Endothelial cell of umbilical vein (primary cell): ENCODE measurements at regions not wholly inside any gene's neighbourhood (a gene's known extent, or its start where the extent isn't known, plus 50 kb on each side); places are given as distances from the start of the nearest gene placed in this dataset.

Experiments
- BruUV-seq: library from RNA; stranded (reverse); fragments of 400-500 nt; replicated peaks from 2 replicates; lab custom pipeline; 2021; lab: Mats Ljungman, UMichigan
- CTCF ChIA-PET: fragments of 300-600, 350-600 bp; sonication (Branson Sonifier 250); formaldehyde crosslinking; loops from one replicate; lab custom pipeline; 2021; ENCODE audit warnings: antibody characterized with exemption, inconsistent platforms; lab: Charles Lee
- POLR2A ChIA-PET: fragments of 300-600, 350-600 bp; sonication (Branson Sonifier 250); formaldehyde crosslinking; loops from one replicate; lab custom pipeline; 2021; ENCODE audit warnings: antibody characterized with exemption, inconsistent platforms; lab: Charles Lee
- DNase-seq: peaks from one replicate; pipeline ENCODE4 v3.0.0-alpha.2; 2011; ENCODE audit warnings: low read depth, low spot score
- FAIRE-seq: peaks from 2 replicates; lab custom pipeline; 2011; peaks lifted over from hg19 to GRCh38; lab: Jason Lieb, UNC
- H2AFZ ChIP-seq: 2 replicates; pipeline ENCODE4 v1.6.0; 2012; ENCODE audit warnings: low read depth, low read length, control low read depth, inconsistent platforms
- H3K27ac ChIP-seq: 2 replicates; pipeline ENCODE4 v1.5.1; 2011; ENCODE audit warnings: low read depth, mild to moderate bottlenecking, control low read depth, low read length, moderate library complexity; ENCODE audit not compliant: insufficient read depth
- H3K27me3 ChIP-seq, 2 experiments: 2 replicates each; pipeline versions ENCODE4 v1.6.0 to v1.6.1; 2011; ENCODE audit warnings: low read length in 2 of 2, mixed read lengths in 1 of 2; ENCODE audit not compliant: control insufficient read depth in 2 of 2, insufficient read depth in 2 of 2
- H3K36me3 ChIP-seq, 2 experiments: 2 replicates in 1 of 2; 3 replicates in 1 of 2; pipeline ENCODE4 v1.5.1; 2011; ENCODE audit warnings: low read length in 2 of 2, mild to moderate bottlenecking in 1 of 2, moderate library complexity in 1 of 2; ENCODE audit not compliant: control insufficient read depth in 2 of 2, insufficient read depth in 2 of 2; ENCODE audit errors: extremely low read depth in 1 of 2
- H3K4me1 ChIP-seq: 3 replicates; pipeline ENCODE4 v1.5.1; 2011; ENCODE audit warnings: mild to moderate bottlenecking, low read length; ENCODE audit not compliant: control insufficient read depth, insufficient read depth; ENCODE audit errors: extremely low read depth
- H3K4me2 ChIP-seq: 2 replicates; pipeline ENCODE4 v1.6.1; 2011; ENCODE audit warnings: low read length, control low read depth, mixed read lengths; ENCODE audit not compliant: insufficient read depth
- H3K4me3 ChIP-seq, 3 experiments: fragments of 200-600 bp in 1 of 3; sonication (generic), shearing (Covaris generic) in 1 of 3; replicated peaks in 1 of 3; 2 replicates each; pipeline ENCODE4 v1.5.1; 2011 to 2016; ENCODE audit warnings: control low read depth in 3 of 3, low read length in 3 of 3, mild to moderate bottlenecking in 2 of 3, inconsistent platforms in 1 of 3, low read depth in 1 of 3, moderate library complexity in 1 of 3; ENCODE audit not compliant: insufficient read depth in 1 of 3
- H3K79me2 ChIP-seq: 2 replicates; pipeline ENCODE4 v1.6.0; 2012; ENCODE audit warnings: low read length, inconsistent platforms; ENCODE audit not compliant: control insufficient read depth, insufficient read depth
- H3K9ac ChIP-seq: replicated peaks from 2 replicates; pipeline ENCODE3; 2011; ENCODE audit warnings: low read length, control low read depth; ENCODE audit not compliant: insufficient read depth; ENCODE audit errors: extremely low read depth
- H3K9me1 ChIP-seq: replicated peaks from 3 replicates; pipeline ENCODE4 v1.6.0; 2011; ENCODE audit warnings: mild to moderate bottlenecking, low read length; ENCODE audit not compliant: control insufficient read depth, insufficient read depth; ENCODE audit errors: extremely low read depth
- H3K9me3 ChIP-seq: replicated peaks from 2 replicates; pipeline ENCODE4 v1.5.1; 2012; ENCODE audit warnings: low read length, inconsistent platforms; ENCODE audit not compliant: control insufficient read depth, insufficient read depth
- H4K20me1 ChIP-seq: replicated peaks from 2 replicates; pipeline ENCODE3; 2011; ENCODE audit warnings: mild to moderate bottlenecking, low read length; ENCODE audit not compliant: control insufficient read depth, insufficient read depth; ENCODE audit errors: extremely low read depth
- CTCF ChIP-seq, 2 donors: IDR thresholded peaks; 1 replicate in 1 of 2; 2 replicates in 1 of 2; pipeline ENCODE4 v1.5.1; 2011; ENCODE audit warnings: low read length in 2 of 2, mild to moderate bottlenecking in 2 of 2, moderate library complexity in 2 of 2, control low read depth in 1 of 2, inconsistent platforms in 1 of 2, low read depth in 1 of 2; ENCODE audit not compliant: insufficient read depth in 1 of 2; ENCODE audit errors: extremely low read depth in 1 of 2
- EZH2 ChIP-seq: IDR thresholded peaks from 2 replicates; pipeline ENCODE4 v1.6.1; 2012; ENCODE audit warnings: borderline replicate concordance, low read depth, mild to moderate bottlenecking, moderate library complexity, low read length, inconsistent platforms; ENCODE audit not compliant: severe bottlenecking
- FOS ChIP-seq: IDR thresholded peaks from 2 replicates; pipeline ENCODE4 v1.6.1; 2011; ENCODE audit warnings: mild to moderate bottlenecking, low read length, moderate library complexity, borderline replicate concordance; ENCODE audit not compliant: insufficient read depth
- GATA2 ChIP-seq: IDR thresholded peaks from 2 replicates; pipeline ENCODE4 v1.7.0; 2011; ENCODE audit warnings: low read depth, mild to moderate bottlenecking, moderate library complexity, mixed read lengths, low read length; ENCODE audit not compliant: insufficient read length, insufficient read depth
- JUN ChIP-seq: IDR thresholded peaks from 2 replicates; pipeline ENCODE4 v1.6.1; 2011; ENCODE audit warnings: borderline replicate concordance, low read depth; ENCODE audit not compliant: insufficient read length, insufficient read depth
- MAX ChIP-seq: IDR thresholded peaks from 2 replicates; pipeline ENCODE4 v1.6.1; 2011; ENCODE audit not compliant: insufficient read depth, insufficient read length
- MYC ChIP-seq: IDR thresholded peaks from one replicate; pipeline ENCODE4 v1.6.1; 2011; ENCODE audit warnings: mild to moderate bottlenecking, low read depth, low read length
- POLR2A ChIP-seq: IDR thresholded peaks from 2 replicates; pipeline ENCODE4 v1.6.1; 2012; ENCODE audit warnings: low read depth, mild to moderate bottlenecking, control low read depth, low read length
- POLR2AphosphoS5 ChIP-seq: IDR thresholded peaks from 2 replicates; pipeline ENCODE4 v1.6.1; 2012; ENCODE audit warnings: low read depth, mild to moderate bottlenecking, control low read depth, low read length, moderate library complexity; ENCODE audit not compliant: insufficient read depth
- dilution Hi-C: fragments of 300-500 bp; cut with MboI; formaldehyde crosslinking; loops from one replicate; pipeline ENCODE4 v1.15.0; 2019; ENCODE audit warnings: low sequenced_read_pairs; ENCODE audit not compliant: extremely low pct_ligation_motif_present
- intact Hi-C: fragments of 100-400 bp; cut with micrococcal nuclease; formaldehyde crosslinking; loops from one replicate; pipeline ENCODE4 v1.10.0; 2022

- H3K9me3 ChIP-seq, result no peaks in the 10 kb centered on the region
- no peaks in the 10 kb centered on the region for H3K79me2 ChIP-seq
- no peak overlapping the region for H3K9ac ChIP-seq
- no peak overlapping the region for H3K4me2 ChIP-seq
- H3K4me3 ChIP-seq, result no peak overlapping the region
- ChIA-PET POLR2A (interaction anchor here (0.6 kb wide), 1 partner anchor 450 kb away, joined by 5 read pairs; no protein-coding TSS in a partner anchor), CTCF (interaction anchor here (1.1 kb wide), 1 partner anchor 50 kb away, joined by 4 read pairs; no protein-coding TSS in a partner anchor)
- no peak overlapping the region for H3K27ac ChIP-seq
- no peak for DNase-seq
- dilution Hi-C loops, result no loop called here
- H3K9me1 ChIP-seq, result no peaks in the 10 kb centered on the region
- intact Hi-C loops, result no loop called here
- no peaks in the 10 kb centered on the region for H3K36me3 ChIP-seq
- no peak overlapping the region for H2AFZ ChIP-seq
- no peaks in the 10 kb centered on the region for H3K4me1 ChIP-seq
- H4K20me1 ChIP-seq, result no peaks in the 10 kb centered on the region
- FAIRE-seq, result no peak
- H3K27me3 ChIP-seq, result peaks cover 0 to 2% of the 10 kb centered on the region in 2 experiments
- TF ChIP-seq GATA2, result no peak
- TF ChIP-seq POLR2AphosphoS5, result no peak
- no peak for TF ChIP-seq POLR2A
- no peak for TF ChIP-seq CTCF (IDR thresholded peaks at IDR 0.05; ENCODE audit: extremely low read depth in 1 of 2, insufficient read depth in 1 of 2, low read depth in 1 of 2, low read length in 2 of 2)
- no peak for TF ChIP-seq FOS
- BruUV-seq, result no TSS peak
Observed at GRCh38 chr18:28342231-28342630, 165.3 kb upstream of the CDH2 start.

- BruUV-seq, result no TSS peak
- CTCF ChIA-PET, result no interaction called here
- Histone ChIP-seq H3K27ac (no peak overlapping the region), H3K9me1 (no peaks in the 10 kb centered on the region), H3K9ac (no peak overlapping the region), H3K4me1 (no peaks in the 10 kb centered on the region), H2AFZ (no peak overlapping the region), H4K20me1 (no peaks in the 10 kb centered on the region), H3K4me3 (no peak overlapping the region), H3K36me3 (no peaks in the 10 kb centered on the region), H3K79me2 (no peaks in the 10 kb centered on the region), H3K9me3 (no peaks in the 10 kb centered on the region), H3K4me2 (no peak overlapping the region), H3K27me3 (no peaks in the 10 kb centered on the region)
- no peak for FAIRE-seq
- DNase-seq, result no peak
- TF ChIP-seq EZH2, result no peak
- no peak for TF ChIP-seq CTCF (IDR thresholded peaks at IDR 0.05; ENCODE audit: extremely low read depth in 1 of 2, insufficient read depth in 1 of 2, low read depth in 1 of 2, low read length in 2 of 2)
- TF ChIP-seq MAX, result no peak
- no peak for TF ChIP-seq JUN
- TF ChIP-seq POLR2A, result no peak
- TF ChIP-seq MYC, result no peak
- no peak for TF ChIP-seq GATA2
- POLR2A ChIA-PET, result no interaction called here
- intact Hi-C loops (no loop called here), dilution Hi-C loops (no loop called here)
Observed at GRCh38 chr18:28338316-28338715, 161.4 kb upstream of the CDH2 start.
